Testis (tissue), 2 donors: ENCODE measurements at regions not wholly inside any gene's neighbourhood (a gene's known extent, or its start where the extent isn't known, plus 50 kb on each side); places are given as distances from the start of the nearest gene placed in this dataset.

Source experiments
- DNase-seq: peaks from one replicate; pipeline ENCODE4 v3.0.0-alpha.2; 2019
- H3K27ac ChIP-seq, 2 donors: fragments of 200-600 bp; sonication (generic); one replicate each; pipeline ENCODE4 v1.5.1; 2019
- H3K27me3 ChIP-seq: fragments of 200-600 bp; sonication (generic); one replicate; pipeline ENCODE4 v1.5.1; 2019
- H3K36me3 ChIP-seq: fragments of 200-600 bp; sonication (generic); one replicate; pipeline ENCODE4 v1.5.1; 2017; ENCODE audit warnings: low read depth; ENCODE audit errors: missing control alignments
- H3K4me1 ChIP-seq: fragments of 200-600 bp; sonication (generic); one replicate; pipeline ENCODE4 v1.5.1; 2019
- H3K4me3 ChIP-seq, 2 donors: fragments of 200-600 bp; sonication (generic); one replicate each; pipeline ENCODE4 v1.5.1; 2017 to 2019
- H3K9me3 ChIP-seq: fragments of 200-600 bp; sonication (generic); one replicate; pipeline ENCODE4 v1.5.1; 2017
- CTCF ChIP-seq, 3 experiments: fragments of 450-650 bp in 2 of 3; fragments of 200-600 bp in 1 of 3; sonication (generic) in 1 of 3; IDR thresholded peaks; one replicate each; pipeline ENCODE4 v1.5.1; 2016 to 2019; ENCODE audit warnings: antibody characterized with exemption in 3 of 3, mild to moderate bottlenecking in 2 of 3, moderate library complexity in 1 of 3
- POLR2A ChIP-seq: fragments of 450-650 bp; IDR thresholded peaks from one replicate; pipeline ENCODE4 v1.6.1; 2017; ENCODE audit warnings: antibody characterized with exemption, mild to moderate bottlenecking, moderate library complexity
- WGBS, 2 donors: methylation state at CpG; one replicate each; pipeline ENCODE4 v1.1.5; 2018; 5-methylcytosine and 5-hydroxymethylcytosine counted together
- intact Hi-C: fragments of 100-400 bp; cut with DNase I; formaldehyde crosslinking; loops from one replicate; pipeline ENCODE4 v1.15.1; 2023; ENCODE audit warnings: low total_unique reads

- Histone ChIP-seq H3K27ac (no peak overlapping the region), H3K27me3 (no peaks in the 10 kb centered on the region), H3K9me3 (no peaks in the 10 kb centered on the region), H3K4me1 (no peaks in the 10 kb centered on the region), H3K36me3 (no peaks in the 10 kb centered on the region), H3K4me3 (no peak overlapping the region)
- no peak for DNase-seq
- 94 to 95% methylated on average over 1 of the region's 1 CpG for WGBS, 2 donors
- TF ChIP-seq POLR2A (no peak), CTCF (IDR thresholded peaks at IDR 0.05) (no peak)
- intact Hi-C loops = no loop called here
Observed at GRCh38 chr14:83689265-83689664, 1840.7 kb upstream of the FLRT2 start.

- Histone ChIP-seq H3K27me3 (no peaks in the 10 kb centered on the region), H3K27ac (no peak overlapping the region), H3K36me3 (no peaks in the 10 kb centered on the region), H3K4me3 (no peak overlapping the region), H3K4me1 (no peaks in the 10 kb centered on the region), H3K9me3 (no peaks in the 10 kb centered on the region)
- intact Hi-C loops = no loop called here
- TF ChIP-seq POLR2A = no peak
- TF ChIP-seq CTCF (IDR thresholded peaks at IDR 0.05) = no peak
- no peak for DNase-seq
Observed at GRCh38 chr14:83697099-83697498, 1832.8 kb upstream of the FLRT2 start.

GRCh38 chr14:83702619-83703018, 1827.3 kb upstream of the FLRT2 start:
- TF ChIP-seq CTCF (IDR thresholded peaks at IDR 0.05) (no peak), POLR2A (no peak)
- WGBS, 2 donors = 91 to 93% methylated on average over 1 of the region's 1 CpG
- no peaks in the 10 kb centered on the region for H3K36me3 ChIP-seq
- intact Hi-C loops = no loop called here
- H3K9me3 ChIP-seq = no peaks in the 10 kb centered on the region
- no peak overlapping the region for H3K4me3 ChIP-seq
- no peak for DNase-seq
- no peaks in the 10 kb centered on the region for H3K4me1 ChIP-seq
- H3K27me3 ChIP-seq = no peaks in the 10 kb centered on the region
- no peak overlapping the region for H3K27ac ChIP-seq

- Histone ChIP-seq H3K9me3 (no peaks in the 10 kb centered on the region), H3K4me1 (no peaks in the 10 kb centered on the region)
- intact Hi-C loops = no loop called here
Observed at GRCh38 chr14:83706231-83706954, 1823.6 kb upstream of the FLRT2 start.

More at GRCh38 chr14:83706231-83706954, 1823.6 kb upstream of the FLRT2 start:
- Histone ChIP-seq H3K36me3 (no peaks in the 10 kb centered on the region), H3K27me3 (no peaks in the 10 kb centered on the region), H3K4me3 (no peak overlapping the region), H3K27ac (no peak overlapping the region)
- TF ChIP-seq CTCF (IDR thresholded peaks at IDR 0.05) (no peak), POLR2A (no peak)
- WGBS, 2 donors = 58 to 71% methylated on average over 4 of the region's 4 CpGs
- no peak for DNase-seq
